ENCODE measurements at regions not wholly inside any gene's neighbourhood (a gene's known extent, or its start where the extent isn't known, plus 50 kb on each side); places are given as distances from the start of the nearest gene placed in this dataset.
"Not testable (repeated sequence)": the region's sequence is repeated elsewhere in the genome, so short reads cannot be mapped to it uniquely, and the experiment has no call there.

DNA sequence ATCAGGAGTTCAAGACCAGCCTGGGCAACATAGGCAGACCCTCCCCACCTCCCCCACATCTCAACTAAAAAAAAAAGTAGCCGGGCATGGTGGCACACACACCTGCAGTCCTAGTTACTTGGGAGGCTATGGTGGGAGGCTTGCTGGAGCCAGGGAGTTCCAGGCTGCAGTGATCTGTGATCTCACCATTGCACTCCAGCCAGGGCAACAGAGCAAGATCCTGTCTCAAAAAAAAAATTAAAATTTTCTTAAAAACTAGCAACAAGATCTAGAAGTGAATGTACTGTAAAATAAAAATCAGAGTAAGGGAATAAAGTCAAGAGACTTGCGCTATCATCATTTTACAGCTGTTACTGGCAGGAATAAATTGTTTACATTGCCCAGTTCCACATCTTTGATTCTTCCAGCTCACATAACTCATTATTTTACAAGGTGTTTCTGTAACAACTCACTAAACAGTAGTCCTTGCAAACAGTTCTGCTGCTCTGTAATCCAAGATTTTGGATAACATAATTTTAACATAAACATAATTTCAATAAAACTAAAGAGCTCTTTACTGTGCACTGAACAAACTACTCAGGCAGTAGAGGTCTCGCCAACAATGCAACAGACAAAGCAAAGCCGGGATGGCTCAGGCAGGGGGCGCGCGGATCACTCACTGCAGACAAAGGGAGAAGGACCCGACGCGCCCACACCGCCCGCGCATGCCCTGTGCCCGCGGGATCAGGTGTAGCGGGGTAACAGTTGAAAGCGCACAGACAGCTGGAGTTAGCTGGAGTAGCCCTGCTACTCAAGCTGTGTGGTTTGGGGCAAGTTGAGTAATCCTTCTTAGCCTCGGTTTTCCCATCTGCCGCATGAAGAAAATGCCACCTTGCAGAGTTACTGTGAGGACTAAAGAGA lies 73.3 kb upstream of the NFE2L3 start:
- H3K27ac Mint-ChIP-seq: no peak overlapping the region
- peaks cover 4% of the 10 kb centered on the region for H3K27me3 Mint-ChIP-seq
- H3K36me3 Mint-ChIP-seq: no peaks in the 10 kb centered on the region
- no peaks in the 10 kb centered on the region for H3K4me1 Mint-ChIP-seq
- no peak overlapping the region for H3K4me3 Mint-ChIP-seq
- peak; percentile 71 to 74 for DNase-seq (ENCODE audit: low spot score in 2 of 2)
- H3K9me3 Mint-ChIP-seq: no peaks in the 10 kb centered on the region
- peak; percentile 100 for ATAC-seq (ENCODE audit: low read depth)

- no peak for ATAC-seq (ENCODE audit: low read depth)
- Mint-ChIP-seq H3K4me3 (no peak overlapping the region), H3K27ac (no peak overlapping the region), H3K27me3 (peaks cover 3% of the 10 kb centered on the region), H3K9me3 (no peaks in the 10 kb centered on the region), H3K4me1 (no peaks in the 10 kb centered on the region), H3K36me3 (no peaks in the 10 kb centered on the region)
- DNase-seq (ENCODE audit: low spot score in 2 of 2): no peak
Measured at GRCh38 chr7:26081638-26082037, 70.4 kb upstream of the NFE2L3 start.

DNA sequence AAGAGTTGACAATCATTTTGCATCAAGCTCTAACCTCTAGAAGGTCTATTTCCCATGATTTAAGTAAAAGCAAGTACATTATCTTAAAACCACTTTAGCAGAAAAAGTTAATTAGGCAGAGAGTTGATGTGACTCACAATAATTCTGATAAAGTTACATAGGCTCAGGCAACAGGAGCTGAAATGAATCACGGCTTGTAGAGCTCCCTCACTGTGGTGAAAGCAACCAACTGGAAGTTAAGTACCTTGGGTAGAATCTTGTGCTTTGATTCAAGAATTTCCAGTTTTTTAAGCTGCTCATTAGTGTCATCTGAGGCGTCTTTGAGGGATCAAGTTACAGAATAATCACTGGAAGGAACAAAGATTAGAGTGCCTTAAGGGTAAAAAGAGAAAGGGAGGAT lies 68.9 kb upstream of the NFE2L3 start:
- Mint-ChIP-seq H3K36me3 (no peaks in the 10 kb centered on the region), H3K27ac (no peak overlapping the region), H3K9me3 (no peaks in the 10 kb centered on the region), H3K27me3 (peaks cover 1% of the 10 kb centered on the region), H3K4me1 (no peaks in the 10 kb centered on the region), H3K4me3 (no peak overlapping the region)
- DNase-seq (ENCODE audit: low spot score in 2 of 2): no peak
- ATAC-seq (ENCODE audit: low read depth): no peak

DNA sequence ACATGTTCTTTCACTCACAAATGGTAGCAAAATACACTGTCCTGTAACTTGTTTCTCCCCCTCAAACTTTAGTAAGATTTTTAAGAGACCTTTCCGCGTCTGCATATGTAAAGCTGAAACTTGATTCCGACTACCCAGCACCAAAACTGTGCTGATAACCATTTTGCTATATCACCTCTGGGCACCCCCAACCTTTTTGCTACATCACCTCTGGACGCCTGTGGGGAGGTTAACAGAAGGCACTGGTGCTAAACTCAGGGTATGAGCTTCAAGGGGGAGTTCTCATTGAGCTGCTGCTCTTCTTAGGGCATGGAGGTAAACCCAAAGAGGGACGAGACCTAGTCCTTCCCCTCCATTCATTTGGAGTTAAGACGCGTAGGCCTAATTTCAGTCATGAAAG lies 67.6 kb upstream of the NFE2L3 start:
- ATAC-seq (ENCODE audit: low read depth) (no peak), DNase-seq (ENCODE audit: low spot score in 2 of 2) (no peak)
- H3K36me3 Mint-ChIP-seq: no peaks in the 10 kb centered on the region
- H3K4me1 Mint-ChIP-seq: peaks cover 6% of the 10 kb centered on the region
- no peak overlapping the region for H3K27ac Mint-ChIP-seq
- H3K9me3 Mint-ChIP-seq: peaks cover 6% of the 10 kb centered on the region
- no peak overlapping the region for H3K4me3 Mint-ChIP-seq
- H3K27me3 Mint-ChIP-seq: peaks cover 1% of the 10 kb centered on the region

- Mint-ChIP-seq H3K27ac (no peak overlapping the region), H3K36me3 (no peaks in the 10 kb centered on the region), H3K4me3 (no peak overlapping the region), H3K27me3 (peaks cover 1% of the 10 kb centered on the region), H3K4me1 (peaks cover 11% of the 10 kb centered on the region), H3K9me3 (peaks cover 6% of the 10 kb centered on the region)
- DNase-seq (ENCODE audit: low spot score in 2 of 2) (no peak), ATAC-seq (ENCODE audit: low read depth) (no peak)
Measured at GRCh38 chr7:26085771-26086170, 66.2 kb upstream of the NFE2L3 start.

DNA sequence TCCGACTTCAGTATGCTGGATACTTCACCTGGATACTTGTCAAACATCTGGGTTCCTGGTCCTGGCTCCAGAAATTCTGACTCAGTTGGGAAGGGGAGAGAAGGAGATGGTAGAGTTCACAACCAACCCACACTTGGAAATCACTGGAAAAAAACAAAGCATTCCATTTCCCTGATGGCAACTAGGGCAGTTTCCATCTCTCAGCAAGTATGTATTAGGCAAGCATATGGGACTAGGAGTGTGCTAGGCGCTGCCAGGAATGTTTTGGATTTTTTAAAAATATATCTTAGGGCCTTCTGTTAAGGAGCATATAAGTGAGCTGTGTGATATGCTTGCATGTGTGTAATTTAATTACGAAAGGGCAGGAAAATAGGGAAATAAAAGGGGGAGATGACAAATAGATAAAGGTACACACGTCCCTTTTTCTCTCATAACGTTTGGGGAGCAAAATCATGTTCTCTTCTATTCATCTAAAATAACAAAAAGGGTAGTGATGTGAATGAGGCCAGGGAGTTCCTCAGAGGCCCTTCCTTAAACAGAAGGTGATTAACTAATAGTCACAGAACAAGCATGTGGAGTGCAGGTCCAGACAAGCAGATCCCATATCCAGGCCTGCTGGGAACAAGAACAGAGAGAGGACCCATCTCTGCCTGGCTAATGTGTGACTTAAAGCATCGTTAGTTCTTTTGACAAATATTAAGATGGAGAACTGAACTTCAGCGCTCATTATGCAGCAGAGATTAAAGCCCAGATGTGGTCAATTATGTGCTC lies 64.5 kb upstream of the NFE2L3 start:
- no peak overlapping the region for H3K27ac Mint-ChIP-seq
- no peaks in the 10 kb centered on the region for H3K36me3 Mint-ChIP-seq
- H3K4me1 Mint-ChIP-seq: peaks cover 16% of the 10 kb centered on the region
- peaks cover 6% of the 10 kb centered on the region for H3K9me3 Mint-ChIP-seq
- H3K27me3 Mint-ChIP-seq: no peaks in the 10 kb centered on the region
- DNase-seq (ENCODE audit: low spot score in 2 of 2): no peak
- H3K4me3 Mint-ChIP-seq: no peak overlapping the region
- no peak for ATAC-seq (ENCODE audit: low read depth)

- peaks cover 16% of the 10 kb centered on the region for H3K4me1 Mint-ChIP-seq
- DNase-seq (ENCODE audit: low spot score in 2 of 2) (peak in 1 of 2 donors; percentile 35), ATAC-seq (ENCODE audit: low read depth) (peak; percentile 65)
- peak overlapping the region; percentile 72 for H3K27ac Mint-ChIP-seq
- not testable (repeated sequence) for H3K27me3 Mint-ChIP-seq, H3K4me3 Mint-ChIP-seq, H3K9me3 Mint-ChIP-seq, H3K36me3 Mint-ChIP-seq
Measured at GRCh38 chr7:26089469-26089868, 62.5 kb upstream of the NFE2L3 start.

DNA sequence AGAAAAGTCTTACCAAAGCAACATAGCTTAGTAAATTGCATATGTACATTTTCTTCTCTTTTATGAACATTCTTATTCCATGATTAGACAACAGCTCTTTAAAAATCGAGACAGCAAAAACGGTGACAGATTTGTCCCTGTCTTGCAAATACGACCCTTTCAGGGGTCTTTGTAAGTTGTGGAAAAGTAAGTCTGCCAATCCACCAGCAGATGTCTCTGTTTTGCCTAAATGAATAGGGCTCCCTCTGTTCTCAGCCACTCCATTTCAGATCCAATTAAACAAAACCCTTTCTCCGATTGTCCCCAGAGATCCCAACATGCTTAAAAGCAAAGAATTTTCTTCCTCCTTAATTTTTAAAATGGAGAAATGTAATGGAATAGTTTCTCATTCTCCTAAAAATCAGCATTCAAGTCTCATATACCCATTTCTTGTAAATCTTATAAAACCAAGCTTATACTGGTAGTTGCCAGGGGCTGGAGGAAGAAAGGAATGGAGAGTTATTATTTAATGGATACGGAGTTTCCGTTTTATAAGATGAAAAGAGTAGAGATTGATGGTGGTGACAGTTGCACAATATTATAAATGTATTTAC lies 61.0 kb upstream of the NFE2L3 start:
- Mint-ChIP-seq H3K36me3 (no peaks in the 10 kb centered on the region), H3K27ac (no peak overlapping the region), H3K4me3 (no peak overlapping the region), H3K27me3 (no peaks in the 10 kb centered on the region), H3K4me1 (peaks cover 16% of the 10 kb centered on the region), H3K9me3 (peaks cover 6% of the 10 kb centered on the region)
- ATAC-seq (ENCODE audit: low read depth): peak; percentile 34
- DNase-seq (ENCODE audit: low spot score in 2 of 2): no peak

DNA sequence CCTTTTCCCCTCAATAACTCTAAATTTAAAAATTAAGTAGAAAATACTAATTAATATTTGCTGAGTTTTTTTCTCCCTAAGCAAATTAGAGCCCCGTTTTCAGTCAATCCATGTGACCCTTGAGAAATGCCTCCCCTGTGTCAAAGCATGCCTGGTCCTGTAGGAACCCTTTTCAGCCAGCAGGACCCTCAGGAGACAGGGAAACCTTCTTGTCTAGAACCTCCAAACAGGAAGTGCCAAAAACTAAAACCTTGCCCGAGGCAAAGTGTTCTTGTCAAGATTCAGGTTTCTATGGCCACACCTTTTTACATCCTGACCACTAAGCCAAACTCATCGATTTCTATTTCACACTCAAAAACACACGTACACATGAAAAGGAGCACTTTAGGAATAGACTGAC lies 60.1 kb upstream of the NFE2L3 start:
- Mint-ChIP-seq H3K9me3 (peaks cover 6% of the 10 kb centered on the region), H3K4me3 (no peak overlapping the region), H3K36me3 (no peaks in the 10 kb centered on the region), H3K27me3 (no peaks in the 10 kb centered on the region), H3K27ac (no peak overlapping the region), H3K4me1 (peaks cover 16% of the 10 kb centered on the region)
- no peak for DNase-seq (ENCODE audit: low spot score in 2 of 2)
- no peak for ATAC-seq (ENCODE audit: low read depth)

- Mint-ChIP-seq H3K9me3 (peaks cover 6% of the 10 kb centered on the region), H3K27ac (no peak overlapping the region), H3K36me3 (no peaks in the 10 kb centered on the region), H3K27me3 (no peaks in the 10 kb centered on the region), H3K4me3 (no peak overlapping the region), H3K4me1 (peaks cover 23% of the 10 kb centered on the region)
- no peak for ATAC-seq (ENCODE audit: low read depth)
- DNase-seq (ENCODE audit: low spot score in 2 of 2): no peak
Measured at GRCh38 chr7:26093023-26093422, 59.0 kb upstream of the NFE2L3 start.

GRCh38 chr7:26096136-26096535 lies 55.9 kb upstream of the NFE2L3 start:
- Mint-ChIP-seq H3K27ac (no peak overlapping the region), H3K9me3 (no peaks in the 10 kb centered on the region), H3K4me3 (no peak overlapping the region), H3K27me3 (no peaks in the 10 kb centered on the region), H3K36me3 (no peaks in the 10 kb centered on the region), H3K4me1 (peaks cover 10% of the 10 kb centered on the region)
- DNase-seq (ENCODE audit: low spot score in 2 of 2): no peak
- ATAC-seq (ENCODE audit: low read depth): no peak

GRCh38 chr7:26097837-26098668 lies 53.9 kb upstream of the NFE2L3 start:
- Mint-ChIP-seq H3K27me3 (no peaks in the 10 kb centered on the region), H3K4me3 (no peak overlapping the region), H3K36me3 (no peaks in the 10 kb centered on the region), H3K4me1 (peaks cover 19% of the 10 kb centered on the region), H3K27ac (no peak overlapping the region), H3K9me3 (no peaks in the 10 kb centered on the region)
- DNase-seq (ENCODE audit: low spot score in 2 of 2): no peak
- ATAC-seq (ENCODE audit: low read depth): no peak

DNA sequence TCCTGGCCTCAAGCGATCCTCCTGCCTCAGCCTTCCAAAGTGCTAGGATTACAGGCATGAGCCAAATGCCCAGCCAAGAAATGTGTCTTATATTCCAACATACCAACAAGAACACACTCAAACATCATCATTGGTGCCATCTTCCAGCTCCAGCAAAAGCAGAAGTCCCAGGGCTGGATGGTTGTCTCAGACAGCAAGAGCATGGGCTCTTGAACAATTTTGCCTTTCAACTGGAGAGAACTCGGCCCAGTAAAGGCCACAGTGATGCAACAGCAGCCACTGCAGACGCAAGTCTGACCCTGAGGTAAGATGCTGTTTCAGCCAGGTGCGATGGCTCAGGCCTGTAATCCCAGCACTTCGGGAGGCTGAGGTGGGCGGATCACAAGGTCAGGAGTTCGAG lies 52.8 kb upstream of the NFE2L3 start:
- Mint-ChIP-seq H3K27ac (no peak overlapping the region), H3K4me1 (peaks cover 19% of the 10 kb centered on the region), H3K9me3 (no peaks in the 10 kb centered on the region), H3K36me3 (no peaks in the 10 kb centered on the region), H3K4me3 (no peak overlapping the region), H3K27me3 (no peaks in the 10 kb centered on the region)
- DNase-seq (ENCODE audit: low spot score in 2 of 2) (no peak), ATAC-seq (ENCODE audit: low read depth) (no peak)
